ENCODE measurements at regions not wholly inside any gene's neighbourhood (a gene's known extent, or its start where the extent isn't known, plus 50 kb on each side); places are given as distances from the start of the nearest gene placed in this dataset.

DNA sequence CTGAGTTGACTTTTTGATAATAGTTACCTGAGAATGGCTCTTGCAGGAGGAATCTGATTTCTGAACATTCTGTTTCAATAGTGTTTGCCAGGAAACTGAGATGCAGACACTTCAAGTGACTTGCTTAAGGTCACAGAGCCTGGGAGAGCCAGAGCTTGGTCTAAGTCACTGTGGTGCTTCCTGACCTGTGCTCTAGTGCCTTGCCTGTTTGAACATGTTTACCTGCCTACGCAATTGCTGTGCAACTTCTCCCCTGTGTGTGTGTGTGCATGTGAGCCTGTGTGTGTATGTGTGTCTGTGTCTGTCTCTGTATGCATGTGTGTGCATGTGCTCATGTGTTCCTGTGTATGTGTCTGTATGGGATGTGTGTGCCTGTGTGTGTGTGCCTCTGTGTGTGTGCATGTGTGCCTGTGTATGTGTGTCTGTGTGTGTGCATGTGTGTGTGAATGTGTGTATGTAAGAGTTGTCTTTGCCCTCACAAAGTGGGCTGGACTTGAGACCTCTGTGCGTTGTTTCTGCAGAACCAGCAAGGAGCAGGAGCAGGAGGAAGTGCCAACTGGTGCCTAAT is 185.8 kb downstream of the GADD45G start:
- TF ChIP-seq CTCF (IDR thresholded peaks at IDR 0.05), result no peak
- TF ChIP-seq POLR2A (IDR thresholded peaks at IDR 0.05), result no peak
